ENCODE measurements at regions not wholly inside any gene's neighbourhood (a gene's known extent, or its start where the extent isn't known, plus 50 kb on each side); places are given as distances from the start of the nearest gene placed in this dataset.

DNA sequence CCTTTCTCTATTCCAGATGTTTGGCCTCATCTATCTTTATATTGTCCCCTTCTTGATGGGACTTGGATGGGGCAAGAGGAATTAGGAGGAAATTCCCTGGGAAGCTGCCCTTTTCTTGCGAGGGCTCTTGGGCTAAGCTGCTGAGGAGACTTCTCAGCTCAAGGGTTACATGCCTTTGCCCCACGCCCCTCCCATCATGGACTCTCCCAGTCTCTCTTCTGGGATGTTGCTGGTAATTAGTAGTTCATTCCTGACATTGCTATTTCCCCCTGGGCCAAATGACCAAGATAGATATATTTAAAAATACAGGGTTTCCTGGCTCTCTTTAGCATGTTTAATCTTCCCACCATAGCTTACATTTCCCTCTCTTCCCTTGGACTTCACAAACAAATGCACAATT is 90.6 kb upstream of the RALGPS2 start:
- no peaks in the 10 kb centered on the region for H3K9me3 Mint-ChIP-seq
- DNase-seq (no peak), ATAC-seq (replicated peaks in 1 of 2) (no peak)
- no peak overlapping the region for H3K27ac Mint-ChIP-seq
- no peak overlapping the region for H3K4me3 Mint-ChIP-seq
- H3K27me3 Mint-ChIP-seq (ENCODE audit: low read depth) = no peaks in the 10 kb centered on the region
- no peaks in the 10 kb centered on the region for H3K4me1 Mint-ChIP-seq (ENCODE audit: low read depth)
- H3K36me3 Mint-ChIP-seq (ENCODE audit: insufficient read depth in 2 of 2) = no peaks in the 10 kb centered on the region

DNA sequence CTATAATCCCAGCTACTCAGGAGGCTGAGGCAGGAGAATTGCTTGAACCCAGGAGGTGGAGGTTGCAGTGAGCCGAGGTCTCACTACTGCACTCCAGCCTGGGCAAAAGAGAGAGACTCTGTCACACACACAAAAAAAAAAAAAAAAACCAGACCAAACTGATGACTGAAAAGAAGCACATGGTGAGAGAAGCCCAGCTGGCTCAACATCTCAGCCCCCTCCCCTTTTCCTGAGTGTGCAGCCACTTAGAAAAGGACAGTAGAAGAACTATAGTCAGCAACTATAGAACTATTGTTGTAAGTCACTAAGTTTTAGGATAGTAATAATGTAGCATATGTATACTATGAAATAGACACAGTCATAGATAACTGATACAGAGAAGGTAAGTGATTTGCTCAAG is 87.2 kb upstream of the RALGPS2 start:
- H3K36me3 Mint-ChIP-seq (ENCODE audit: insufficient read depth in 2 of 2) = no peaks in the 10 kb centered on the region
- H3K9me3 Mint-ChIP-seq = no peaks in the 10 kb centered on the region
- H3K27ac Mint-ChIP-seq = no peak overlapping the region
- H3K4me1 Mint-ChIP-seq (ENCODE audit: low read depth) = no peaks in the 10 kb centered on the region
- no peaks in the 10 kb centered on the region for H3K27me3 Mint-ChIP-seq (ENCODE audit: low read depth)
- DNase-seq (no peak), ATAC-seq (replicated peaks in 1 of 2) (no peak)
- H3K4me3 Mint-ChIP-seq = no peak overlapping the region

DNA sequence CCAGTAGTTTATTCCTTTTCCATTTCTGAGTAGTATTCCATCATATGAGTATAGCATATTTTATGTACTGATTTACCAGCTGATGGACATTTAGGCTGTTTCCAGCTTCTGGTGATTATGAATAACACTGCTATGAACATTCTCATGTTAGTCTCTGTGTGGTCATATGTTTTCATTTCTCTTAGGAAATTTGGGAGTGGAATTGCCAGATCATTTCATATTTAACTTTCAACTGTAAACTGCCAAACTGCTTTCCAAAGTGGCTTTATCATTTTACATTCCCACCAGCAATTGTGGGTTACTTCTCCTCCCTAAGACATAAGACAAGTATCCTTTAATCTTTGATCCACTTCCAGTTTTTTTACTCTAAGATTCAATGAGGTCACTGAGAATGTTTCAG is 85.7 kb upstream of the RALGPS2 start:
- ATAC-seq (replicated peaks in 1 of 2) = no peak
- Mint-ChIP-seq H3K36me3 (ENCODE audit: insufficient read depth in 2 of 2) (no peaks in the 10 kb centered on the region), H3K27me3 (ENCODE audit: low read depth) (no peaks in the 10 kb centered on the region), H3K4me3 (no peak overlapping the region), H3K9me3 (no peaks in the 10 kb centered on the region), H3K27ac (no peak overlapping the region), H3K4me1 (ENCODE audit: low read depth) (no peaks in the 10 kb centered on the region)
- no peak for DNase-seq

DNA sequence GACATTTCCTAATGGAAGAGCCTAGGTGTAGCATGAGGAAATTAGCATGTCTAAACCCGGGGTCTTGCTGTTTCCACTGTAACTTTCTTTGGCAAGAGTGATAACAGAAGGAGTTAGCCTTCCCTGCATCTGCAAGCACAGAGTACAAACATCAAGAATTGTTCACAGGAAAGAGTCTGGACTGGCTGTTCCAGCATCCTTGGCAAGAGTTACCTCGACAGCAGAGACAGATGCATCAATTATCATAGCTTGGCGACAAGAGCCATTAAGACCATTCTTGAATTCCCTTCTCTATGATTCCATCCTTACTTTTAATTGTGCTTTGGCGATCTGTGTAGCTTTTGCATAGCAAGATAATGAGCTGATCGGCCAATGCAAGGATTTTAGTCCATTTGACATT is 82.8 kb upstream of the RALGPS2 start:
- Mint-ChIP-seq H3K27me3 (ENCODE audit: low read depth) (no peaks in the 10 kb centered on the region), H3K4me3 (no peak overlapping the region), H3K9me3 (no peaks in the 10 kb centered on the region), H3K36me3 (ENCODE audit: insufficient read depth in 2 of 2) (no peaks in the 10 kb centered on the region), H3K4me1 (ENCODE audit: low read depth) (no peaks in the 10 kb centered on the region), H3K27ac (no peak overlapping the region)
- ATAC-seq (replicated peaks in 1 of 2) (no peak), DNase-seq (no peak)

DNA sequence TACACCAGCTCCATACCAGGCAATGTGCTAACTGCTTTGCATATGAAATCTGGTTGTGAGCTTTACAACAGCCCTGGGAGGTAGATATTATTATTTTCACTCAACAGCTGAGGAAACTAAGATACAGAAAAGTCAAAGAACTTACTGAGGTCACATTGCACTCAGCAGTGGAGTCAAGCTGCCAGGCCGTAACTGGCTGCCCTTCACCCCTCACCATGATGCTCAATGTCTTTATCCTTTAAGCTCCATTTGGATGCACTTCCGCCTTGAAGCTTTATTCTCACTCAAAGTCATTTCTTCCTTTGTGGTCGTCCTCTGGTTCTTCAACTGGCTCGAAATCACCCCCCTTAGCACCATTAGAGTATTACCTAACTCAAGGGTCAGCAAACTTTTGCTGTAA is 81.7 kb upstream of the RALGPS2 start:
- no peaks in the 10 kb centered on the region for H3K9me3 Mint-ChIP-seq
- H3K27me3 Mint-ChIP-seq (ENCODE audit: low read depth) = peaks cover 8% of the 10 kb centered on the region
- H3K27ac Mint-ChIP-seq = no peak overlapping the region
- H3K36me3 Mint-ChIP-seq (ENCODE audit: insufficient read depth in 2 of 2) = no peaks in the 10 kb centered on the region
- DNase-seq (no peak), ATAC-seq (replicated peaks in 1 of 2) (no peak)
- no peaks in the 10 kb centered on the region for H3K4me1 Mint-ChIP-seq (ENCODE audit: low read depth)
- no peak overlapping the region for H3K4me3 Mint-ChIP-seq

DNA sequence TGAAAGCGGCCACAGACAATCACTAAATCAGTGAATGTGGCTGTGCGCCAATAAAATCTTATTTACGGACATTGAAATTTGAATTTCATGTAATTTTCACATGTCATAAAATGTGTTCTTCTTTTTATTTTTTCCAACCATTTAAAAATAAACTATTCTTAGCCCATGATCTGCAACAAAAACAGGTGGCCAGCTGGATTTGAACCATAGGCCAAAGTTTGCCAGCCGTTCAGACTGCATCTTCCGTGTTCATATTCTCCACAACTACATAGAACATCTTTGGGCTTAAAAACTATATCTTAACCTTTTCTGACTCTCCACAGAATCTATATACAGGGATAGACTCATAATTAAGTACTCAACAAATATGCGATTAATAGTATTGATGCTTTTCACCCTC is 81.2 kb upstream of the RALGPS2 start:
- Mint-ChIP-seq H3K27me3 (ENCODE audit: low read depth) (peaks cover 8% of the 10 kb centered on the region), H3K27ac (no peak overlapping the region), H3K4me3 (no peak overlapping the region), H3K9me3 (no peaks in the 10 kb centered on the region), H3K36me3 (ENCODE audit: insufficient read depth in 2 of 2) (no peaks in the 10 kb centered on the region), H3K4me1 (ENCODE audit: low read depth) (no peaks in the 10 kb centered on the region)
- ATAC-seq (replicated peaks in 1 of 2) (no peak), DNase-seq (no peak)

DNA sequence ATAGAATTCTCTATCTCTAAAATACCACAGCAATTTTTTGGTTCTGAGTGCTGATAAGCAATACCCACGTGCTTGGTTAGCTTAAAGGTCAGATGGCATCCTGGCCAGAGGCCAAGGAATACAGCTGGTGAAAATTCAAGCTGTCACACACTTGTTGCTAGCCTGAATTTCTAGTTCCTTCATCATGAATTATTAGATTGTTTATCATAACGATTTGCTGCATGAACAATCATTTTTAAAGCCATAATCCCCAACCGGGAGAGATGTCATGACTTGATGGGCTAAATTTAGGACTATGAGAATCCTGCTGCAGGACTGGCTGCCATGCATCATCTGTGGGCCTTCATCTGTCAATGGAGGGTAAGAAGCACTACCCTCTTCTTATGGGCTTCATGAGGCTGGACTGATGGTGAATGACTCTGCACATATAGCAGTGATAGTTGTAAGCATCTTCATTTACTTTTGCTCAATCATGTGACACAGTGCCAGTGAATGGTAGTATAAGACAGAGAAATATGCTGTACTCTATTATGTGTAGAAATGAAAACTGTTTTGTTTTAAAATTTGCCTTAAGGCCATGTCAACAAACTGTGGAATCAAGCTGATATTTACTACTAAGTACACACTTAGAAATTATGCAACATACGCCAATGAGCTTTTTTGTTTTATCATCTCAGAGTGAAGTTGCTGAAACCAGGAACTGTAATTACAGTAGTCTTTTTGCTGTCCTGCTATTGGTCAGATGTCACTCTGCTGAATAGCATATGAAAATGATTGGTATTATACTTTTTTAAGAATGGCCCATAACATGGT is 80.5 kb upstream of the RALGPS2 start:
- no peaks in the 10 kb centered on the region for H3K36me3 Mint-ChIP-seq (ENCODE audit: insufficient read depth in 2 of 2)
- no peak overlapping the region for H3K4me3 Mint-ChIP-seq
- H3K27ac Mint-ChIP-seq = no peak overlapping the region
- H3K9me3 Mint-ChIP-seq = no peaks in the 10 kb centered on the region
- H3K27me3 Mint-ChIP-seq (ENCODE audit: low read depth) = peaks cover 8% of the 10 kb centered on the region
- ATAC-seq (replicated peaks in 1 of 2) (no peak), DNase-seq (no peak)
- H3K4me1 Mint-ChIP-seq (ENCODE audit: low read depth) = no peaks in the 10 kb centered on the region

DNA sequence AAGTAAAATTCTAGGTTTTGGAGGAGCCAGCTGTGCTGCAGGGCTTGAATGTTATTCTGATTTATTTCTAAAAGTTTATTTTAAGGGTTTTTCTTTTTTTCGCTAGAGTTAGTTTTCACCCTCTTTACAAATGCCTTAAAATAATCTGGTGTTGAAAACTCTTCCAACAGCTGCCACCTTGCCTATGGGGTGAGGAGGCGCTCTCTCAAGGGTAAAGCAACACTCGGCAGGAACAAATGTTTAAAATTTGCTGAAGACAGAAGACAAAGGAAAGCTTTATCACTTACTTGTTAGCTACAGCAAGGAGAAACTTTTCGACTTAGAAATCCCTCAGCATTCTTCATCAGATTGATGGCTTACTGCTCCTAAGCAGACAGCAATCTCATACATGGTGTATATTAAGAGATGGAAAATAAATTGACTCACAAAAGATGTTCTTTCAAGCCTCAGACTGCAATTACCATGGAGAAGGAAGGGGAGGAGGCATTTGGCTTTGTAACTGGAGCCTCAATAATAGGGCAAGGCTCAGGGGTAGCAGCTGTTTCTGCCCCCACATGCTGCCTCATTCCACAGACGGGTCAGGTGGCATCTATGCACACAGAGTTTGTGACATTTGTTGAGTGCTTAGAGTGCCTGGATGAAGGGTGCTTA is 79.8 kb upstream of the RALGPS2 start:
- DNase-seq = no peak
- H3K36me3 Mint-ChIP-seq (ENCODE audit: insufficient read depth in 2 of 2) = no peaks in the 10 kb centered on the region

DNA sequence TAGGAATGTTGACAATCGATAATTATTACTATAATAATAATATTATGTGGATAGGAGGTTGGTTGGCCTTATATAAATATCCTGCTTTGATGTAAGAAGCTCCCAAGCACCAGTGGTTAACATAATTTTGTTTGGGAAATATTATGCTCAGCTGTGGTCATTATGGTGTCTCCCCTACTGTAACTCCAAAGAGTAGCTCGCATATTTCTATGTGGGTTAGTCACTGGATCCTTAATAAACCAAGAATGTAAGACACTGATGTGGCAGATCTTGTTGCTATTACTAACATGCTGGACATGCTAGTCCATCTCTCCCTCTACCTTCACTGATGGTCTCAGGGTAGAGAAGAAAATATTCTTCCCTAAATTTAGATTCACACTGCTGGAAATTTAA is 79.2 kb upstream of the RALGPS2 start:
- Mint-ChIP-seq H3K4me3 (no peak overlapping the region), H3K27me3 (ENCODE audit: low read depth) (peaks cover 16% of the 10 kb centered on the region), H3K27ac (no peak overlapping the region), H3K4me1 (ENCODE audit: low read depth) (no peaks in the 10 kb centered on the region), H3K9me3 (no peaks in the 10 kb centered on the region), H3K36me3 (ENCODE audit: insufficient read depth in 2 of 2) (no peaks in the 10 kb centered on the region)
- DNase-seq (no peak), ATAC-seq (replicated peaks in 1 of 2) (no peak)

More for the DNA sequence above, 79.8 kb upstream of the RALGPS2 start:
- H3K4me1 Mint-ChIP-seq (ENCODE audit: low read depth) = no peaks in the 10 kb centered on the region
- H3K27ac Mint-ChIP-seq = no peak overlapping the region
- no peaks in the 10 kb centered on the region for H3K9me3 Mint-ChIP-seq
- no peak for ATAC-seq (replicated peaks in 1 of 2)
- no peak overlapping the region for H3K4me3 Mint-ChIP-seq
- peaks cover 10% of the 10 kb centered on the region for H3K27me3 Mint-ChIP-seq (ENCODE audit: low read depth)

DNA sequence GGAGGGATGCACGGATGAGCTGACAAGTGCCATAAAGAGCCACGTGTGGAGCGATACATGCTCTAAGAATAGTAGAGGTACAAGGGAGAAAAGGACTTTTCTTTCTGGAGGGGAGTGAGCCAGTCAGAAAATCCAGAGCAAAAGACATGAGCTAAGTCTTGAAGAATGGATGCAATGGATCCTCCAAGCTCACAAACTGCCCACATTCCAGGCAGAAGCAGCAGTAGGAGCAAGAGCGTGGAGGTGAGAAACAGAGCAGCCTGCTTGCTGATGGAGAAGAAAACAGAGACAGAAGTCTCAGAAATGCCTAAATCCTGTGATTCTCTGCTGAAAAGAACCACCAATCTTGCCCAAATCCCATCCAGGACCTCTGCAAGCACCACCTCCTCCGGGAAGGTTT is 78.2 kb upstream of the RALGPS2 start:
- no peak overlapping the region for H3K4me3 Mint-ChIP-seq

DNA sequence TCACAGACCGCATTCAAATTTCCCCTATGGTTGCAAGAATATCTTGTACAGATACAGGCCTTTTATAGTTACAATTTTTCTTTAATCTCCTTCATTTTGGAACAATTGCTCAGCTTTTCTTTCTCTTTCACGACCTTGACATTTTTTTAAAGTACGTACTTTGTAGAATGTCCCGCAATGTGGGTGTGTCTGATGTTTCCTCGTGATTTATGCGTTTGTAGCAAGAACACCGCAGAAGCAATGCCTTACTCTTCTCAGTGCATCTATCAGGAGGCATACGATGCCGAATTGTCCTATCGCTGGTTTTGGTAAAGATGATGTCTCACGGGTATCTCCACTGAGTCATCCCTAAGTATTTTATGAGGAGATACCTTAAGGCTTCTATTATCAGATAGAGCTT is 76.9 kb upstream of the RALGPS2 start:
- H3K4me1 Mint-ChIP-seq (ENCODE audit: low read depth) = no peaks in the 10 kb centered on the region
- no peaks in the 10 kb centered on the region for H3K36me3 Mint-ChIP-seq (ENCODE audit: insufficient read depth in 2 of 2)
- DNase-seq (no peak), ATAC-seq (replicated peaks in 1 of 2) (no peak)
- no peak overlapping the region for H3K27ac Mint-ChIP-seq
- H3K27me3 Mint-ChIP-seq (ENCODE audit: low read depth) = peaks cover 27% of the 10 kb centered on the region
- no peak overlapping the region for H3K4me3 Mint-ChIP-seq
- H3K9me3 Mint-ChIP-seq = no peaks in the 10 kb centered on the region

More for the DNA sequence above, 78.2 kb upstream of the RALGPS2 start:
- no peak for ATAC-seq (replicated peaks in 1 of 2)
- Mint-ChIP-seq H3K36me3 (ENCODE audit: insufficient read depth in 2 of 2) (no peaks in the 10 kb centered on the region), H3K27me3 (ENCODE audit: low read depth) (peaks cover 26% of the 10 kb centered on the region), H3K4me1 (ENCODE audit: low read depth) (no peaks in the 10 kb centered on the region), H3K9me3 (no peaks in the 10 kb centered on the region), H3K27ac (no peak overlapping the region)
- no peak for DNase-seq

DNA sequence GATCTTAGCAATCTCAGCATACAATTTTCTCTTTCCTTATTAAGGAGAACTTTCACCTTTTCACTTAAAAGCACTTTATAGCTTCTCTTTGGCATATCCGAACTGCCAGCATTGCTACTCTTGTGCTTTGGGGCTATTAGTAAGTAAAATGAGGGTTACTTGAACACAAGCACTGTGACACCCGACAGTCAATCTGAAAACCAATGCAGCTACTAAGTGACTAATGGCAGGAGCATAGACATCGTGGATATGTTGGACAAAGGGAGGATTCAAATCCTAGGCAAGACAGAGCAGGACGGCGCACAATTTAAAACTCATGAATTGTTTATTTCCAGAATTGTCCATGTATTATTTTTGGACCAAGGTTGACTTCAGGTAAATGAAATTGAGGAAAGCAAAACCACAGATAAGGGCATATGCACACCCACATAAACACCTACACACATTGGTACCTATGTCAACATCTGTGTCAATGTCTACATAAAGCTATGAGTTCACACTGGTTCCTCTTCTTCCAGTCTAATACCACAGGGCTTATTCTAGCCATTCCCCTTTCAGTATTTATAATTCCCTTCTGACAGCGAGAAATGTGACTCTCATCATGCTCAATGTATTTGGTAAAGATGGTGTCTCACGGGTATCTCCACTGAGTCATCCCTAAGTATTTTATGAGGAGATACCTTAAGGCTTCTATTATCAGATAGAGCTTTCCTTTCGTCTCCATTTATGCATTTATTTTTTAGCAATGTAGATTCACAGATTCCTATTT is 75.3 kb upstream of the RALGPS2 start:
- DNase-seq = no peak
- H3K4me1 Mint-ChIP-seq (ENCODE audit: low read depth) = no peaks in the 10 kb centered on the region
- no peak overlapping the region for H3K4me3 Mint-ChIP-seq
- H3K27ac Mint-ChIP-seq = no peak overlapping the region
- no peaks in the 10 kb centered on the region for H3K36me3 Mint-ChIP-seq (ENCODE audit: insufficient read depth in 2 of 2)
- no peaks in the 10 kb centered on the region for H3K9me3 Mint-ChIP-seq
- ATAC-seq (replicated peaks in 1 of 2) = no peak
- peaks cover 27% of the 10 kb centered on the region for H3K27me3 Mint-ChIP-seq (ENCODE audit: low read depth)

DNA sequence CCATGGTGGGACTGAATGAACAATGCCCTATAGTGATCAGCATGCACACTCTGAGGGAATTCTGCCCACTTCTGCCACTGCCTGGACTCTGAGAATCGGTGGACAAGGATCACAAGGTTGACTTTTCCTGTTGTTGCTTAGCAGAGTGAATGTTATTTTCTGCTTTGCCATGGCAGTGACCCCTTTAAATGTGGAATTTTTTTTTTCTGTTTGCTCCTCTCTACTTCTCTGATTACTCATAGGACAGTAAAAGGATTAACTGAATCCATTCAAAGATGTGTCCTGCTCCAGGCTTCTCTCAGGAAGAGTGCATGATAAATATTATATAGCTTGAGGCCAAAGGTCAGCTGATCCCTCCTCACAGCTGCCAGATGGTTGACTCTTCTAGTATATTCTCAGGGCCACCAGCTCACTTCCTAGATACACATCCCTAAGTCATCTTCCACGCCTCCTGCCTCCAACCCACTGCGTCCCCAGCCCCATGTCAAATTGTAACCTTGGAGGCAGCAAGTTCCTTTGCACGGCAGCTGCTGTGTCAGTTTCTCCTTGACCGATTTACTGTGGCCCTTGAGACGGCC is 74.0 kb upstream of the RALGPS2 start:
- H3K4me3 Mint-ChIP-seq = no peak overlapping the region
- H3K27ac Mint-ChIP-seq = no peak overlapping the region
- H3K36me3 Mint-ChIP-seq (ENCODE audit: insufficient read depth in 2 of 2) = no peaks in the 10 kb centered on the region
- no peaks in the 10 kb centered on the region for H3K9me3 Mint-ChIP-seq
- DNase-seq (no peak), ATAC-seq (replicated peaks in 1 of 2) (no peak)
- H3K27me3 Mint-ChIP-seq (ENCODE audit: low read depth) = peaks cover 27% of the 10 kb centered on the region
- H3K4me1 Mint-ChIP-seq (ENCODE audit: low read depth) = no peaks in the 10 kb centered on the region
